ENCODE measurements at regions not wholly inside any gene's neighbourhood (a gene's known extent, or its start where the extent isn't known, plus 50 kb on each side); places are given as distances from the start of the nearest gene placed in this dataset.

- no peak for DNase-seq
These were observed 279.8 kb downstream of the RBM43 start for GRCh38 chr2:150981826-150982225.

DNA sequence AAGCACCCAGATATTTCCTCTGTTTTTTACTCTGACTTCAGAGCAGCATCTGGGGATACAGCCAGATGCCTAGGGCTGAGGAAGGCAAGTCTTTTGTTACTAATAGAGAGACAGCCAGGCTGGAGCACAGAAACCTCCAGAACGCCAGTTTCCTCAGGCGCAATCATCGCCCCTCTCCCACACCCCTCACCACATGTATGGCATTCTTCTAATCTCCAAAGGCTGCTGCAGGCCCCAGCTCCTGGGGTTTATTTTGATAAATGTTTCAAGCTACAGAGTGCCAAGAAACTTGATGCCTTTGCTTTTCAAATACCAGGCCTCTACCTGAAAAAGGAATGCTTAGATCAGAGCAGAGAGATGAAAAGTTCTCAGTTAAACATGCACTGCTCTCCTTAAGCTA is 283.6 kb downstream of the RBM43 start:
- DNase-seq = no peak

DNA sequence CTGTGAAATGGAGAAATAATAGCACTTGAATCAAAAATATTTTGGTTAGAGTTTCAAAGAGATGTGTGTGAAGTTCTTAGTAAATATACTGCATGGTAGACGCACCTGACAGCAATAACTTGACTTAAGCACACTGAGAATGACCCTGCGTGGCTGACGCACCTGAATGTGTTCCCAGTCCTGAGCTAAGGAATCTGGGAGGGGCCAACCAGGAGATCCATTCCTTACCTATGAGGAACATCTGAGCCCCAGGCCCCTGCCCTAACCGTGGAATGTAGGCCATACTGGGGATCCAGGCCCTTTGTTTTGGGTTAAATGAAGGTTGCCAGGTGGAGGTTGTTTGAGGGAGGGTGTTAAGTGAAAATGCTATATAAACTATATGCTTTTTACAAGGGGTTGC is 284.4 kb downstream of the RBM43 start:
- no peak for DNase-seq

DNA sequence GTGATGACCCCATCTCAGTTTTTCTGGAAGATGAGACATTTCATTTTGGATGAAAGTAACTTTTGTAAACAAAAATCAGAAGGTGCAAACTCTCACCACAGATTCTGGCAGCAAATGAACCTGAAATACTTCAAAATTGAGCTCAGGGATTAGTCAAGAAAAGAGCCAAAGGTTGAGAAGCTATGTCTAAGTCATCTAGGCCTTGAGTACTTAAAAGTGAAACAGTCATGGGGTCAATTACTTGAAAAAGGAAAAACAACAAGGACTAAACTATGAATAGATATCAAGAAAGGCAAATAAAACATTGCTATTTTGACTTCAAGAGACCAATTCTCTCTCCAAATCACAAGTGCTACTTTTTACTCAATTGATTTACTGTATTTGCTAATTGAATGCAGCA is 285.1 kb downstream of the RBM43 start:
- DNase-seq = no peak

GRCh38 chr2:150974864-150975263 is 286.8 kb downstream of the RBM43 start:
- DNase-seq = no peak

DNA sequence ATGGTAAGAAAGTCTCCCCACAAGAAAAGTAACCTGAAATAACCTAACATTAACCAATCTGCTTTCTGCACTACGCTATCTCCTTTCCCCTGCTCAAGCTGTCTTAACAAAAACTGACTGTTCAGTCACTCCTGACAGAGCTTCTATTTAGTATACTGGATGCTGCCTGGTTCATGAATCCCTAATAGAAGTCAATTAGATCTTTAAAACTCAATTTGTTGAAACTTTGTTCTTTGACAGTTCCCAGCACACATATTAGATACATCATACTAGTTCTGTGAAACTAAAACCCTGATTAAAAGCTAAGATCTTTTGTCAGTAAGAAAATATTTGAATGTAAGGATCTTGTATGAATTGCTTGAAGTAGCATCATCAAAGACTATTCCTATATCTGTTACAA is 287.4 kb downstream of the RBM43 start:
- DNase-seq = no peak

DNA sequence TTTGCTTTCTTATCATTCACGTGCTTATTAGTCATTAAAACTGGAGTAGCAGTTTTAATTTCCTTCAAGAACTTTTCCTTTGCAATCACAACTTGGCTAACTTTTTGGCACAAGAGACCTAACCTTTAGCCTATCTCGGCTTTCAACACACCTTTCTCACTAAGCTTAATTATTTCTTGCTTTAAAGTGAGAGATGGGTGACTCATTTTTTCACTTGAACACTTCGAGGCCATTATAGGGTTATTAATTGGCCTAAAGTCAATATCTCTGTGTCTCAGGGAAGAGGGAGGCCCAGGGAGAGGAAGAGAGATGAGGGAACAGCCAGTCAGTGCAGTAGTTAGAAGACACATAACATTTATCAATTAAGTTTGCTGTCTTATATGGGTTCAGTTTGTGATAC is 289.8 kb downstream of the RBM43 start:
- DNase-seq = no peak

- no peak for DNase-seq
These were observed 298.3 kb downstream of the RBM43 start for GRCh38 chr2:150963336-150963735.

DNA sequence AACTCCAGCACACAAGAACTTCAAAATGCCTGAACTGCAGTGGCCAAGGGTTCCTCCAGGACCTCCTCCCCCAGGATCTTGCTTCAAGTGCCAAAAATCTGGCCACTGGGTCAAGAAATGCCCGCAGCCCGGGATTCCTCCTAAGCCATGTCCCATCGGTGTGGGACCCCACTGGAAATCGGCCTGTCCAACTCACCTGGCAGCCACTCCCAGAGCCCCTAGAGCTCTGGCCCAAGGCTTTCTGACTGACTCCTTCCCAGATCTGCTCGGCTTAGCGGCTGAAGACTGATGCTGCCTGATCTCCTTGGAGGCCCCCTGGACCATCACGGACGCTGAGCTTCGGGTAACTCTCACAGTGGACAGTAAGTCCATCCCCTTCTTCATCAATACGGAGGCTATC is 306.4 kb downstream of the RBM43 start:
- no peak for DNase-seq

GRCh38 chr2:150946831-150947230 is 314.8 kb downstream of the RBM43 start:
- DNase-seq = no peak

- DNase-seq = no peak
These were observed 317.3 kb downstream of the RBM43 start for GRCh38 chr2:150944315-150944714.

DNA sequence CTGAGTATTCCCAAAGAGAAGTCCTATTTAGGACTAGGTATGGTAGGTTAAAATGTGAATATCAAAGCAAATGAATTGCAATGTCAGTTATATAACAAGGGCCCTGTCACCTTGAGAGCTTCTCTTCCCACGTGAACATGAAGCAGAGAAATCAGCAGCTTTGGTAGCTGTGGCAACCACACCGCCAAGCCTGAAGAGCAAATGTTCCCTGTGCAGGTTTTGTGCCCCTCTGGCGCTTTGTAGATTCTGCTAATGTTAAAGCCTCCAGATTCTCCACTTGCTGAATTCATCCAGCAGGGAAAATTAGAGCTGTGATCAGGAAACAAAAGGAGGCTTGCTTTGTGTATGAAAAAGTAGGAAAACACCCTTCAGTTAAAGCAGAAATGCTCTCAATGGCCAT is 322.6 kb downstream of the RBM43 start:
- DNase-seq = no peak

DNA sequence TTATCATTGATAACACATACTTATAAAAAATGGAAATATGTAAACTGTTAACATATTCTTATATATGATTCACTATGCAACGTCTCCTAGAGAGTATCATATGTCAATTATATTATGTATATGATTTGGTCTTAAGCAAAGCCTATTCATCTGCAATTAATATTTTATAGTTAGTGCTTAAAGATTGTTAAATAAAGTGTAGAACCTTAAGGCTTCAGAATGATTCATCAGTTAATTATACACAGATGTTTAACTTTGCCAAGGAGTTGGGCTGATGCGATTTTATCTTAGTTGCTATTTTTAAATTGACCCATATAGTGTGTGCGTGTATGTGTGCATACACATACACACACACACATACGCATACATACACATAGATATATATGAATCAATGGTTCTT is 323.1 kb downstream of the RBM43 start:
- no peak for DNase-seq

- DNase-seq = no peak
These were observed 324.6 kb downstream of the RBM43 start for GRCh38 chr2:150937030-150937429.

GRCh38 chr2:150931451-150931850 is 330.2 kb downstream of the RBM43 start:
- DNase-seq = no peak

GRCh38 chr2:150925611-150926010 is 336.1 kb downstream of the RBM43 start:
- no peak for DNase-seq

- DNase-seq = no peak
These were observed 336.8 kb downstream of the RBM43 start for GRCh38 chr2:150924878-150925277.

- DNase-seq = no peak
These were observed 341.8 kb downstream of the RBM43 start for GRCh38 chr2:150919901-150920300.

DNA sequence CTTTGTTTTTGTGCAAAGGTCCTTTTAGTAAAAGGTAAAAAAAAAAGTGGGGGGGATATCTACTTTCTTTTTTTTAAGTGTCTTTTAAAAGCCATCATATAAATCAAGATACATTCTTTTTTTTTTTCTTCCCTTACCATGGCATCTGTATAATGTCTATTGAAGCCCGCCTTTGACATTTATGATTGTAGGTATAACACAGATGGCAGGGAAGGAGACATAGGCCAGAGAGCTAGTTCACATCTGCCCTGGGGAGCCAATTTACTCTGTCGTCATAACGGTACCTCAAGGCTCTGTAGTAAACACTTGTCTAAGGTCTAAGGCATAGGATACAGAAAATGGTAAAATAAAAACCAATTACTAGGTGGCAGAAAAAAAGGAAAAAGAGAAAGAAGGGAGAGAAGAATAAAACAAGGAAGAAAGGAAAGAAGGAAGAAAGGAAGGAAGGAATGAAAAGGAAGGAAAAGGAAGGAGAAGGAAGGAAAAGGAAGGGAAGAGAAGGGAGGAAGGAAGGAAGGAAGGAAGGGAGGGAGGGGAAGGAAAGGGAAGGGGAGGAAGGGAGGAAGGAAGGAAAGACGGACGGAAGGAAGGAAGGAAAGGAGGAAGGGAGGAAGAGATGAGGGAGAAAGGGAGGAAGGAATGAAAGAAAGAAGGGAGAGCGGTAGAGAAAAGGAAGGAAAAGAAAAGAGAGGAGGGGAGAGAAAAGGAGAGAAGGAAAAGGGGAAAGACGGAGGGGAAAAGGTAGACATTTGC is 343.5 kb downstream of the RBM43 start:
- DNase-seq = no peak

GRCh38 chr2:150916467-150917396 is 344.9 kb downstream of the RBM43 start:
- no peak for DNase-seq

- peak; percentile 62 to 84 (median 72) for DNase-seq
These were observed 349.8 kb downstream of the RBM43 start for GRCh38 chr2:150911766-150912280.

- no peak for DNase-seq
These were observed 352.1 kb downstream of the RBM43 start for GRCh38 chr2:150909613-150910012.

DNA sequence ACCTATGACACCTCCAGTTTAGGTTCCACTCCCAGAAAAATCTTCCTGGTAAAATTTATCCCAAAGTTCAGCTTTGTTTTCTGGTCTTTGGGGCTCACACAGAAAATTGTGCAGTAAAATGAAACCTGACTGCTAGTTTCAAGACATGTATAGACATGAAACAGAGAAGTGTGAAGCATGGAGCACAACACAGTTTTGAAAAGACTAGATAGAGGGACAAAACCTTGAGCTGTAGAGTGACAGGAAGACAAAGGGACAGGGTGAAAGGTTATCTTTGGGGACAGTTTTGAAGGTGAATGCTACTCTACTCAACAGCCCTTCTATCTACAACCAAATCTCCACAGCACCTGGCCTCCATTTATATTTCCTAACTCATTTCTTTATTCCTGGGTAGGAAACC is 352.6 kb downstream of the RBM43 start:
- no peak for DNase-seq
